ENCODE measurements at regions not wholly inside any gene's neighbourhood (a gene's known extent, or its start where the extent isn't known, plus 50 kb on each side); places are given as distances from the start of the nearest gene placed in this dataset.

GRCh38 chr5:135203593-135204036 is 169.6 kb upstream of the PITX1 start:
- no peaks in the 10 kb centered on the region for H3K9me2 ChIP-seq (replicated peaks; ENCODE audit: low read depth, low read length)
- no peaks in the 10 kb centered on the region for H3K79me2 ChIP-seq (ENCODE audit: insufficient read depth, low read length)
- H4K20me1 ChIP-seq (ENCODE audit: insufficient read depth, low read length, poor library complexity, severe bottlenecking): no peaks in the 10 kb centered on the region
- no peaks in the 10 kb centered on the region for H3F3A ChIP-seq (ENCODE audit: low read depth)
- H3K27me3 ChIP-seq (ENCODE audit: insufficient read depth, low read length, poor library complexity, severe bottlenecking): no peaks in the 10 kb centered on the region
- peak; percentile 76 for TF ChIP-seq CTCF (conservative IDR thresholded peaks at IDR 0.05; ENCODE audit: low read length)
- no peak for TF ChIP-seq EZH2phosphoT487 (IDR thresholded peaks at IDR 0.05; ENCODE audit: borderline replicate concordance)
- H3K9ac ChIP-seq (ENCODE audit: low read depth, low read length, poor library complexity, severe bottlenecking): no peak overlapping the region
- peaks cover 17% of the 10 kb centered on the region for H3K4me1 ChIP-seq (ENCODE audit: insufficient read depth, low read length, poor library complexity, severe bottlenecking)
- no peak overlapping the region for H3K4me3 ChIP-seq (ENCODE audit: low read length, poor library complexity, severe bottlenecking)
- no peaks in the 10 kb centered on the region for H3K9me3 ChIP-seq (ENCODE audit: insufficient read depth, low read depth, low read length)
- H3K36me3 ChIP-seq (ENCODE audit: insufficient read depth, low read length): no peaks in the 10 kb centered on the region
- H2AFZ ChIP-seq (ENCODE audit: low read length): peak overlapping the region; percentile 69
- peak overlapping the region; percentile 39 for H3K4me2 ChIP-seq (ENCODE audit: low read depth, low read length, poor library complexity, severe bottlenecking)

DNA sequence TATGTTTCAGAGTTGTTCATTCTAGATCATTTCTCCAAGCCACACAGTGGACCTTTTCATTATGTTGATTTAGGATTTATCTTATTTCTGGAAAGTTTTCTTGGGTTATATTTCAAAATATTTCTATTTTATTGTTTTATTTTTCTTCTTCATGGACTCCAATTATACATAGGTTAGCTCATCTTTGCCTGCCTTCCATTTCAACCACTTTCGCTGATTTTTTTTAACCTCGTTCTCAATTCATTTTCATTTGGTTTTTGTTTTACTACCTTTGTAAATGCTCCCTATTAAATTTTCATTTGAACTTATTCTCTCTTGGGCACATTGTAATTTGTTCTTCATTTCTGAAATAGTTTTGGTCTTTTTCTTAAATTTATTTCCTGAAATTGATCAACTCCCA is 169.0 kb upstream of the PITX1 start:
- Histone ChIP-seq H3K9me3 (ENCODE audit: insufficient read depth, low read depth, low read length) (no peaks in the 10 kb centered on the region), H3K79me2 (ENCODE audit: insufficient read depth, low read length) (no peaks in the 10 kb centered on the region), H3K9me2 (replicated peaks; ENCODE audit: low read depth, low read length) (no peaks in the 10 kb centered on the region), H3K9ac (ENCODE audit: low read depth, low read length, poor library complexity, severe bottlenecking) (no peak overlapping the region), H2AFZ (ENCODE audit: low read length) (no peak overlapping the region), H3K27me3 (ENCODE audit: insufficient read depth, low read length, poor library complexity, severe bottlenecking) (no peaks in the 10 kb centered on the region), H3K36me3 (ENCODE audit: insufficient read depth, low read length) (no peaks in the 10 kb centered on the region), H4K20me1 (ENCODE audit: insufficient read depth, low read length, poor library complexity, severe bottlenecking) (no peaks in the 10 kb centered on the region), H3K4me2 (ENCODE audit: low read depth, low read length, poor library complexity, severe bottlenecking) (no peak overlapping the region), H3K4me3 (ENCODE audit: low read length, poor library complexity, severe bottlenecking) (no peak overlapping the region), H3F3A (ENCODE audit: low read depth) (no peaks in the 10 kb centered on the region), H3K4me1 (ENCODE audit: insufficient read depth, low read length, poor library complexity, severe bottlenecking) (peaks cover 14% of the 10 kb centered on the region)
- TF ChIP-seq CTCF (conservative IDR thresholded peaks at IDR 0.05; ENCODE audit: low read length) (no peak), EZH2phosphoT487 (IDR thresholded peaks at IDR 0.05; ENCODE audit: borderline replicate concordance) (no peak)

- TF ChIP-seq CTCF (conservative IDR thresholded peaks at IDR 0.05; ENCODE audit: low read length) (no peak), EZH2phosphoT487 (IDR thresholded peaks at IDR 0.05; ENCODE audit: borderline replicate concordance) (no peak)
- Histone ChIP-seq H3F3A (ENCODE audit: low read depth) (no peaks in the 10 kb centered on the region), H3K9me2 (replicated peaks; ENCODE audit: low read depth, low read length) (no peaks in the 10 kb centered on the region), H3K4me2 (ENCODE audit: low read depth, low read length, poor library complexity, severe bottlenecking) (no peak overlapping the region), H3K4me3 (ENCODE audit: low read length, poor library complexity, severe bottlenecking) (no peak overlapping the region), H3K36me3 (ENCODE audit: insufficient read depth, low read length) (no peaks in the 10 kb centered on the region), H3K9ac (ENCODE audit: low read depth, low read length, poor library complexity, severe bottlenecking) (no peak overlapping the region), H2AFZ (ENCODE audit: low read length) (no peak overlapping the region), H3K9me3 (ENCODE audit: insufficient read depth, low read depth, low read length) (no peaks in the 10 kb centered on the region), H3K4me1 (ENCODE audit: insufficient read depth, low read length, poor library complexity, severe bottlenecking) (peaks cover 5% of the 10 kb centered on the region), H3K79me2 (ENCODE audit: insufficient read depth, low read length) (no peaks in the 10 kb centered on the region), H3K27me3 (ENCODE audit: insufficient read depth, low read length, poor library complexity, severe bottlenecking) (no peaks in the 10 kb centered on the region), H4K20me1 (ENCODE audit: insufficient read depth, low read length, poor library complexity, severe bottlenecking) (no peaks in the 10 kb centered on the region)
Observed at GRCh38 chr5:135199919-135200318, 165.9 kb upstream of the PITX1 start.
